ENCODE measurements at regions not wholly inside any gene's neighbourhood (a gene's known extent, or its start where the extent isn't known, plus 50 kb on each side); places are given as distances from the start of the nearest gene placed in this dataset.
"Not testable (repeated sequence)": the region's sequence is repeated elsewhere in the genome, so short reads cannot be mapped to it uniquely, and the experiment has no call there.

- DNase-seq: no peak
Measured at GRCh38 chr4:13678186-13678924, 50.8 kb upstream of the BOD1L1 start.

GRCh38 chr4:13681570-13681969 lies 54.0 kb upstream of the BOD1L1 start:
- DNase-seq: no peak

GRCh38 chr4:13694256-13694655 lies 66.7 kb upstream of the BOD1L1 start:
- DNase-seq: no peak

GRCh38 chr4:13698296-13698695 lies 70.8 kb upstream of the BOD1L1 start:
- DNase-seq: no peak

GRCh38 chr4:13700021-13700857 lies 72.7 kb upstream of the BOD1L1 start:
- no peak for DNase-seq

GRCh38 chr4:13700858-13701140 lies 73.3 kb upstream of the BOD1L1 start:
- DNase-seq: not testable (repeated sequence)

GRCh38 chr4:13701937-13702446 lies 74.5 kb upstream of the BOD1L1 start:
- no peak for DNase-seq

GRCh38 chr4:13703096-13703495 lies 75.6 kb upstream of the BOD1L1 start:
- DNase-seq: no peak

- DNase-seq: no peak
Measured at GRCh38 chr4:13704035-13704434, 76.5 kb upstream of the BOD1L1 start.

GRCh38 chr4:13704761-13705160 lies 77.2 kb upstream of the BOD1L1 start:
- no peak for DNase-seq

- DNase-seq: no peak
Measured at GRCh38 chr4:13705521-13706041, 78.1 kb upstream of the BOD1L1 start.

- DNase-seq: no peak
Measured at GRCh38 chr4:13706120-13706519, 78.6 kb upstream of the BOD1L1 start.

- no peak for DNase-seq
Measured at GRCh38 chr4:13706716-13707115, 79.2 kb upstream of the BOD1L1 start.

- DNase-seq: no peak
Measured at GRCh38 chr4:13710246-13710885, 82.8 kb upstream of the BOD1L1 start.

- no peak for DNase-seq
Measured at GRCh38 chr4:13711233-13711785, 83.8 kb upstream of the BOD1L1 start.

- no peak for DNase-seq
Measured at GRCh38 chr4:13721894-13722293, 94.4 kb upstream of the BOD1L1 start.

GRCh38 chr4:13722649-13723048 lies 95.1 kb upstream of the BOD1L1 start:
- DNase-seq: no peak

- DNase-seq: no peak
Measured at GRCh38 chr4:13728761-13729160, 101.2 kb upstream of the BOD1L1 start.

GRCh38 chr4:13731019-13731418 lies 103.5 kb upstream of the BOD1L1 start:
- DNase-seq: no peak

GRCh38 chr4:13733817-13734216 lies 106.3 kb upstream of the BOD1L1 start:
- DNase-seq: no peak

- no peak for DNase-seq
Measured at GRCh38 chr4:13750594-13750993, 123.1 kb upstream of the BOD1L1 start.

- not testable (repeated sequence) for DNase-seq
Measured at GRCh38 chr4:13761581-13761980, 134.1 kb upstream of the BOD1L1 start.

GRCh38 chr4:13762130-13762529 lies 134.6 kb upstream of the BOD1L1 start:
- no peak for DNase-seq

All from CD4-positive, alpha-beta T cell treated with Interleukin-4 for 4 hours (primary cell).